Activated gamma-delta T cell treated with anti-CD3 and anti-CD28 coated beads, Interleukin-2, amount 50 U/mL, for 16 hours (primary cell): ENCODE measurements at regions not wholly inside any gene's neighbourhood (a gene's known extent, or its start where the extent isn't known, plus 50 kb on each side); places are given as distances from the start of the nearest gene placed in this dataset.
"Not testable (repeated sequence)": the region's sequence is repeated elsewhere in the genome, so short reads cannot be mapped to it uniquely, and the experiment has no call there.

Source experiments
- DNase-seq: peaks from one replicate; pipeline ENCODE4 v3.0.0-alpha.2; 2020; ENCODE audit warnings: low read depth

DNA sequence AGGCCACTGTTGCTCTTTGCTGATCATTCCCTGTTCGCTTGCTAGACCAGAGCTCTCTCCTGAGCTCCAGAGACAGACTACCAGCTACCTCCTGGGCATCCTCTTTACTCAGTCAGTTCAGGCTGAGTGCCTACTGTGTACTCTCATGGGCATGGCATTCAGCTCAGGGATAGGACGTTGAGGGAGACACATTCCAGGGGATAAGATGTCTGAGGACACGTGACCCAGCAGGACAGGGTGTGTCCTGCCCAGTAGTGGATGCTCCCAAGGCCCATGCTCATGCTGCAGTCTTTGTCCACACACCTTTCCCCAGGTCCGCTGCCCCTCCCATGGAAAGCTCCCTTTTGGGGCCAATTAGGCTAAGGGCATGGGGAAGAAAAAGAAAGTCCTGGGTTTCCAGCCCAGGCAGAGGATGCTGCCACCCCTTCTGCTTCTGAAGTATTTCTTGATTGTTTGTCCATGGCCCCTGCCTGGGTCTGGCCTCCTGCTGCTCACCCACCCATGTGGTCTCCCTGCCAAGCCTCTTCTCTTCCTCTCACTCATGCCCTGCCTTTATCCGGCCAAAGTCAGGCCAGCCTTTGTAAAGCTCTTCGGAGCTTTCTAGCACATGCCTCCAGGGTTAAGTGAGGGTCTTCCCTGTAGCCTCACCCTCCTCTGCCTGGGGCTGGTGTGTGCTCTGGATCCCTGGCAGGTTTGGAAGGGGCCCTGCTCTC lies 60.5 kb upstream of the PITX1 start:
- DNase-seq = no peak

- DNase-seq = not testable (repeated sequence)
Observed at GRCh38 chr5:135093483-135093882, 59.5 kb upstream of the PITX1 start.

DNA sequence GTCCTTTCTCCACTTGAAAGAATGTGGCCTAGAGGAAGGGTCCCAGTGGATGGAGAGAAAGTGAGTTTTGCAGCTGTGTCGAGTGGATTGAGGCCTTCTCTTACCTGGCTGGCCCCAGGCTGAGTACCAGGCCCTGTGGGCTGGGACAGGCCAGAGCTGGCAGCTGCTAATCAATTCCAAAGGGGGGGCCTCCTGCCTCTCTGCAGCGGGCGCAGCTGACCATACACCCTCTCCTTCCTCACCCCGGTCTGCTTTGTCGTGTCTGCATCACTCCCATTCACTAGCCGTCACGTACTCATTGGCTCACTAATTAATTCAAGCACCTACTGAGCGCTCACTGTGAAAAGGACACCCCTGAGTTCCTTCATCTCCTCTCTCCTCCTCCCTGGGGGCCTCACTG lies 58.4 kb upstream of the PITX1 start:
- DNase-seq = no peak

- DNase-seq = no peak
Observed at GRCh38 chr5:135091286-135091685, 57.3 kb upstream of the PITX1 start.

- DNase-seq = no peak
Observed at GRCh38 chr5:135089912-135090311, 55.9 kb upstream of the PITX1 start.

- DNase-seq = no peak
Observed at GRCh38 chr5:135088911-135089310, 54.9 kb upstream of the PITX1 start.

DNA sequence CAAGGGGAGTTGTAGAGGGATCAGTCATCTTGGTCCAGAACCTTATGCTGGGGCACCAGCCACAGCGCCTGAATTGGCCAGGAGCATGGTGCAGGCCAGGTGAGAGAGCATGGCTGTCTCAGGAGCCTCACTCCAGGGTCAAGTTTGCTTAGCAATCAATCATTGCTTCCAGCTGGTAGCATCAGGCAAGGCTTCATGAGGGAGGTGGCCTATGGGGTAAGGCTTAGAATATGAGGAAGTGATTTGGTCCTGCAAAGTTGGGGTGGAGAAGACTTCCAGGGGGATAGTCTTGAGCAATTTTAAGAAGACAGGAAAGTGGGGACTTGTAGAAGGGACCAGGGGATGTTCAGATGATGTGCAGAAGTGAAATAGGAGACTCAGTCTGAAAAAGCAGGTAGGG lies 53.9 kb upstream of the PITX1 start:
- no peak for DNase-seq

- no peak for DNase-seq
Observed at GRCh38 chr5:135085936-135086725, 52.1 kb upstream of the PITX1 start.

GRCh38 chr5:135085133-135085935 lies 51.3 kb upstream of the PITX1 start:
- DNase-seq = no peak
